Anterior cingulate cortex (tissue), 58 donors: ENCODE measurements at regions not wholly inside any gene's neighbourhood (a gene's known extent, or its start where the extent isn't known, plus 50 kb on each side); places are given as distances from the start of the nearest gene placed in this dataset.

Source experiments
- DNase-seq, 58 donors: peaks; one replicate each; lab custom pipeline; 2025; lab: John Stamatoyannopoulos, UW

DNA sequence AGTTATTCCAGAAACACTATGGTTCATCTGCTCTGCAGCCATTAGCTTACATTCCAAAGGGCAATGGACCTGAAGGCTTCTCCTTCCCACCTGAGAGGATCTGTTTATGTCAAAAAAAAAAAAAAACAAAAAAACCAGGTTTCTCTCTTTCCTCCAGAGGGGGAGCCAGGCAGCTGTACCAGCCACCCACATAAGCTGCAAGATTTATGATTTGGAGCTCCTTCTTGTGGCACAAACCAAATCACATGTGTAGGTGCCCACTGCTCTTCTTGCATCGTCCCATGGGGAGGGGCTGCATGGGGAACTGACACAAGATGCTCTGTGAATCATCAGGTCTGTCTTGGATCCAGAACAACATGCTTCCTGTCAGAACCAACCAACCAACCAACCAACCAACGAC, 231.6 kb upstream of the IGFBP3 start:
- DNase-seq, result no peak

DNA sequence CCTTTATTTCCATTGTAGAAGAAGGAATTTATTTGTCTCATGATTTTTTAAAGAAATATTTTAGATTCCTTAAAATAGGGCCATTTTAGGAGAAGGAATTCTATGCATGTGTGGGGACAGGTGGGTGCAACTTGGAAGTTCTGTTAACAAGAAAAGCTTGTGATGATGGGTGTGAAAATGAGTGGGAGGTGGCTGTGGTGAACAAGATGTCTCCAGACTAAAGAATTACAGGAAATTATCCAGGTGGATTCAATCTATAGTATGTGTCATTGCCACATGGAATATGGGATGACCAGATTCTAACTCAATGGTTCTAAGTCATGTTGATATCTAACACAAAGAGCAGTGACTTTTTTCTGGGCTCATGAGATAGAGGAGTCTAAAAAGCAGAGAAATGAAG, 229.6 kb upstream of the IGFBP3 start:
- DNase-seq, result peak in 5 of 58 donors; percentile 1 to 52 (median 6)

DNA sequence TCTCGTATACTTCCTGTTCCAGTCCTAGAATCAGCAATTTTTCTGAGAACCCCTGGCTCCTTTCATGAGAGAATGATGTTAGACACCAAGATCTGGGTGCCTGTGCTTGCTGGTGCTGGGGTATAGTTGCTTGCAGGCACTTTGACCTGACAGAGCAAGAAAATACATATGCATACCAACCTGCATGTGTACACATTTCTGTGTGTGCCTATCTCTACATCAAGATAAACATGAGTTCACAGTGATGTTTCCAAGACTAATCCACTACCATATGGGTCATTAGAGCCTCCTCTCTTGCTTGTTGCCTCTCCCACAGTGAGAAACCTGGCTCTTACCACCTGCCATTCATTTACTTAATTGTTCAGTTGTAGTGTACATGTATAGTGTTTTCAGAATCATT, 229.1 kb upstream of the IGFBP3 start:
- DNase-seq, result no peak

DNA sequence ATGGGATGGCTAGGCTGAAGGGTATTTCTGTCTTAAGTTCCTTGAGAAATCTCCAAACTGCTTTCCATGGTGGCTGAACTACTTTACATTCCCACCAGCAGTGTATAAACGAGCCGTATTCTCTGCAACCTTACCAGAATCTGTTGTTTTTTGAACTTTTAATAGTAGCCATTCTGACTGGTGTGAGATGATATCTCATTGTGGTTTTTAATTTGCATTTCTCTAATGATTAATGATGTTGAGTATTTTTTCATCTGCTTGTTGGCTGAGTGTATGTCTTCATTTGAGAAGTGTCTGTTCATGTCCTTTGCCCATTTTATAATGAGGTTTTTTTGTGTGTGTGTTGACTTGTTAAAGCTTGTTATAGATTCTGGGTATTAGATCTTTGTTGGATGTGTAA, 226.8 kb upstream of the IGFBP3 start:
- no peak for DNase-seq

DNA sequence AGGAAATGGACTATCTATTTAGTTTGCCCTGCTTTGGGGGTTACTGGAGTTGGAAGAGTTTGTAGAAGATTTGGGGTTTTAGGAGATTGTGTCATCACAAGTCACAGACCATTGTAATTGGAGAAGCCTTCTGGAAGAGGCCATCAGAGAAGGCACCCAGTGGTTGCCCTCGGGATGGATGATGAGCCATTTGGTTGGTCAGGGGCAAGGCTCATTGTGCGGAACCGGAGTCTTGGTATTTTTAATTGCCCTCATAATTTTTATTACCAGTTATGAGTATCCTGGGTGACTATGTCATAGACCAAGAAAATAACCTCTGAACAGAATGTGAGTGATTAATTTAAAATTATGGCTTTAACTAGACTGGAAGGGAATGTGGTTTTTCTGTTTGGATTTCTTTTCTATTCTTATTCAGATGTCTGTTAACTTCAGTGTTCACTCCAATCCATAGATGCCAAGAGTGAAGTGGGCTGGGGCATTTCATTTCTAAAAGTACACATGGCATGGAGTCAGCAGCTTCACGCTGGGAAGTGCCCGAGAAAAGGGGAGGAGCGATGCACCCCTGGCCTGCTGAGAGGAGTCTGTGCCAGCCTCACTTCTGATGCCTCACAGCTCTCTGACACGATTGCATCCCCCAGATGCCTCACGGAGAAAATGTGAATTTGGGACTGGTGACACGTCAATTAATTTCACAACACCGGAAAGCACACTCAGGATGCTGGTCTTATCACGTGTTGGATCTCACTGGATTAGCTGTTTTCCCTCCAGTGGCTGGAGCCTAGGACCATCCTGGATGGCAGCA, 225.6 kb upstream of the IGFBP3 start:
- no peak for DNase-seq

DNA sequence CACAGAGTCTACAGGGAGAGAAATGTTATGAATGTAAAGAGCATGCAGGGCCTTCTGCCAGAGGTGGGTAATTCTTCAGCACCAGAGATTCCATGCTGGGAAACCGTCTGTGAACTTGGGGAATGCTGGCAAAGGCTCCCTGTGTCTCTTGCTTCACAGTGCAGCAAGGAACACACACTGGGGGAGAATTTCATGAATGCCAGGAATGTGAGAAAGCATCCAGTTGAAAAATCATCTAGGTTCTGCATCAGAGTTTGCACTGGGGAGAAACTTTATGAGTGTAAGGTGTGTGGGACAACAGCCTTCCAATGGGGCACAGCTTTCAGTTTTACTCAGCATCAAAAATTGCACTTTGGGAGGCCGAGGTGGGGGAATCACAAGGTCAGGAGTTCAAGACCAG, 224.3 kb upstream of the IGFBP3 start:
- DNase-seq, result no peak

DNA sequence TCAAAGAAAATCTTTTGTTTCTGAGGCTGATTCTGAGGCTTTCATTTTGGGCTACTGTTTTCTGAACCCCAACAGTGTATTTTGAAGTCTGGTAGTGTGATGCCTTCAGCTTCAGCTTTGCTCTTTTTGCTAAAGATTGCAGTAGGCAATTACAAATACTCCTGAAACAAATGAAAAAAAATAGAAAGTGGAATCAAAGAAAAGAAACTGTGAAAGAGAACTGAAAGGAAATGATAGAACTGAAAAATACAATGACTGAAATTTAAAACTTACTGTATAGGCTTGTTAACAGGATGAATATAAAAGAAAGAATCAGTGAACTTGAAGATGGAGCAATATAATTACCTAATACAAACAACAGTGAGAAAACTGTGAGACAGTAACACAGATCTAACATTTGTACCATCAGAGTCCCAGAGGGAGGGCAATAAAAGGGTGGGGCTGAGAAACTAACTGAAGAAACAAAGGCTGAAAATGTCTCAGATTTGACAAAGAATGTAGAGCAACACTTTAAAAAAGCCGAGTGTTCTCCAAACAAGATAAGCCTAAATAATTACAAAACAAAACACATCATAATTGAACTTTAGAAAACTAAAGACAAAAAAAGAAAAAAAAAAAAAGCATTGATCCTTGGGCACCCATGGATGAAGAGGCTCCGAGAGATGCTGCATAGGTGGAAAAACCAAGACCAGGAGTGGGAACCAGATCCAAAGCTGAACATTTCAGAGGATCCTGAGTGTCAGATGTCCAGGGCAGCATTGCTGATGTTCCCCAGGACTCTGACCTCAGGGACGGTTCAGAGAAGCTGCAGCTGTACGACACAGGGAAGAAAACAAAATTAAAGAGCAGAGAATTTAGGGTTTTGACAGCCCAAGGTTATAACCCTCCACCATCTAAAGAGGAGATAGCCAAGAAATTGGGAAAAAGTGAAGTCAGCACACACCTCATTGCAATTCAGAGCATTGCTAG, 223.2 kb upstream of the IGFBP3 start:
- no peak for DNase-seq

DNA sequence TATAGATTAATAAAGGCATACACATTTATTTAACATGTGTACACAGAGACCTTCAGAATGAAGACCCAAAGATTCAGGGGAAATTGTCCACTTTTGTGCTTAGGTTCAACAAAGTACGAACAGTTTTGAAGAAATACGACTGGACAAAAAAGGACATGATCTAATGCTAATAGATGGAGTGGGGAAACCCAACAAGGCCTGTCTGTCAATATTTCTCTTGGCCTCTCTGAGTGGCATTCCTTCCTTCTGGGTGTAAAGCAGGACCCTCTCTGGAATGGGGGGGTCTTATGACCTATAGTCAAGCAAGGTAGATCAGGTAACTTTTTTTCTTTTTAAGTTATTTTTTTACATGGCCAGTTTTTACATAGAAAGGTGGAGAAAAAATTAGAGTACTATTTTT, 222.3 kb upstream of the IGFBP3 start:
- no peak for DNase-seq

DNA sequence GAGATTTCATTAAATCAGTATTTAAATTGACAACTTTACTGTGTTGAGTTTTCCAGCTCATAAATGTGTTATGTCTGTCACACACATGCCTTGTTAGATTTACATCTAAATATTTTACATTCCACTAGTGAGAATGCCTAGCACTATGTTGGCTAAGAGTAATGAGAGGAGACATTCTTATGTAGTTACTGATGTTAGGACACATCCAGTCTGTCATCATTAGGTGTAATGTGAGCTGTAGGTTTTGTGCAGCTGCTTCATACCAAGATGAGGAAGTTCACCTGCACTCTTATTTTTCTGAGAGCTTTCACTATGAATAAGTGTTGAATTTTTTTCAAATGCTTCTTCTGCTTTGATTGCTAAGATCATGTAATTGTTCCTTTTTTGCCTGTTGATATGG, 218.0 kb upstream of the IGFBP3 start:
- no peak for DNase-seq

DNA sequence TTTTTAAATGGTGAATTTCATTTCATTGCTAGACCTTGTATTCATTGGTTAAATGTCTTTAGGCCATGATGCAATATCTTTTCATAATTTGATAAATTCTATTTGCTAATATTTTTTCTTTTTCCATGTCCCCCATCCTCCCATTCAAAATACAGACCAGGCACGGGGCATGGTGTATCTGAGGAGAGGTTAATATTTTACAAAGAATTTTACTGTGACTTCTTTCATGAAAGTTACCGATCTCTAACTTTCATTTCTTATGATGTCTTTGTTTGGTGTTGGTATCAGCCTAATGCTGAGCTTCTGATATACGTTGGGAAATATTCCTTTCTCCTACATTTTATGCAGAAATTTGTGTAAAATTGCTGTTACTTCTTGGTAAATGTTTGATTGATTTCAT, 216.7 kb upstream of the IGFBP3 start:
- no peak for DNase-seq

DNA sequence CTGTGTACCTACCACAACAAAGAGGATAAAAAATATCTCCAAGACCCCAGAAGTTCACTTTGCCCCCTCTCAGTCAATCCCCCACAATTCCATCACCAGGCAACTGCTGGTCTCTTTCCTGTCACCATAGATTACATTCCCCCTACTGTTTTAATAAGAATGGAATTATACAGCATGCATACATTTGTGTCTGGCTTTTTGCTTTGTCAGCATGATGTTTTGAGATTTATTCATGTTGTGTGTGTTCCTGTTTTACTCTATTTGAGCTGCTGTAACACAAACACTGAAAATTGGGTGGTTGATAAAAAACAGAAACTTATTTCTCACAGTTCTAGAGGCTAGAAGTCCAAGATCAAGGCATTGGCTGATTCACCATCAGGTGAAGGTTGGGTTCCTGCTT, 214.5 kb upstream of the IGFBP3 start:
- no peak for DNase-seq

DNA sequence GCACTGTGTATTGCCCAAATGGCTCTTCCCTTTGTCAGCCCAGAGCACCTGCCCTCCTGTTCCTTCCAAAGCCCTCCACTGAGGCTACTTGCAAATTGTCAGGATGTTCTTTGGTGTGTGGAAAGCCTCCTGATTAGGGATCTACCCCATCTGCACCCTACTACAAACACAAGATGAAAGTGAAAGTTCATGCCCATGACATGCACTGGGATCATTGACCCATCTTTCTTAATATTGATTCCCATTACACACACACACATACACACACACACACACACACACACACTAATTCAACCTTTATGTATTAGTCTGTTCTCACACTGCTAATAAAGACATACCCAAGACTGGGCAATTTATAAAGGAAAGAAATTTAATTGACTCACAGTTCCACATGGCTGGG, 213.7 kb upstream of the IGFBP3 start:
- no peak for DNase-seq

DNA sequence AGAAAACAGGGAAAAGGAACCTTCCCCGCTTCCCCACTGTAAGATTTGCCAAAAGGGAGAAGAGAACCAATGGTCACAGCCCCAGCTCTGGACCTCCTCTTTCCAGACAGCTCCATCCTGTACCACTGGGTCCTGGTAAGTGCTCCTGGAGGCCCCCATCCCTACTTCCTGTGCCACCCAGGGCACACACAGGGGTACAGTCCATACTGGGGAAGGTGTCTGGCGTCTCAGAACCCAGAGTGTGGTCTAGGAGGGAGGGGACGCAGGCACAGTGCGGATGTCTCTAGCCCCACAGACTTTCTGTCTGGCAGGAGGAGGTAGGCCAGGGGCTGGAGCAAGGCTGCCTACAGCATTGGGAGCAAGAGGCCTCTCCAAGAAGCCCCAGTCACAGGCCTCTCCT, 213.3 kb upstream of the IGFBP3 start:
- DNase-seq, result no peak

DNA sequence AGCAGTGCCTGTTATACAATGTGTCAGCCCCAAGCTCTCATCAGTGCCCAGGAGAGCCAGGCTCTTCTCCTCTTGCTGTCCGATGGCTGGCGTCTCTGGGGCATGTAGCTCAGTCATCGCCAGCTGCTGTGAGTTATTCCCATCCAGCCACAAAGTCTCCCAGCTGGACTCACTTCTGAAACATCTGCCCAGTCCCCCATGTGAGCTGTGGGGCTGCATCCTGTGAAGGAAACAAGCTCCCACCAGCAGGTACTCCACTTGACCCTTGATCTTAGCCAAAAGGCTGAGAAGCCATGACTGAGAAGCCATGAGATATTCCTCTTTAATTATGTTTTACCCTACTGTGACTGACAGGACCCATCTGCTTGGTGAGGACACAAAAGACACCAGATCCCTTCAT, 212.7 kb upstream of the IGFBP3 start:
- no peak for DNase-seq

DNA sequence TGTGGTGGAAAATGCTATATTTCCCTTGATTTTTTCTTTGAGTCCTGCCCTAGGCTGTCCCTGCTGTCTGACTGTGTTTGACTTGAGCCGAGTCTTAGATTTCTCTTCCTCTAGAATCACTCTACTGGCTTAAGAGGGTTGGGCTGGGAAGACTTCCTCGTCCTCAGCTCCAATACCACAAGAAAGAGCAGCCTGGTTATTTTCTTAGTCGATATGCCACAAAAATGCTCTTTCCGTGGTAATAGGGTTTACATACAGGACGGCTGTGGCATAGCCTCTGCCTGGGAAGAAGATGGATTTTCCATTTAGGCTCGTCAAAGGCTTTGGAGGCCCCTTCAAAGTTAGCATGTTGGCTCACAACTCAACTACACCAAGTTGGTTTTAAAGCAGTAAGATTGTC, 212.0 kb upstream of the IGFBP3 start:
- no peak for DNase-seq

DNA sequence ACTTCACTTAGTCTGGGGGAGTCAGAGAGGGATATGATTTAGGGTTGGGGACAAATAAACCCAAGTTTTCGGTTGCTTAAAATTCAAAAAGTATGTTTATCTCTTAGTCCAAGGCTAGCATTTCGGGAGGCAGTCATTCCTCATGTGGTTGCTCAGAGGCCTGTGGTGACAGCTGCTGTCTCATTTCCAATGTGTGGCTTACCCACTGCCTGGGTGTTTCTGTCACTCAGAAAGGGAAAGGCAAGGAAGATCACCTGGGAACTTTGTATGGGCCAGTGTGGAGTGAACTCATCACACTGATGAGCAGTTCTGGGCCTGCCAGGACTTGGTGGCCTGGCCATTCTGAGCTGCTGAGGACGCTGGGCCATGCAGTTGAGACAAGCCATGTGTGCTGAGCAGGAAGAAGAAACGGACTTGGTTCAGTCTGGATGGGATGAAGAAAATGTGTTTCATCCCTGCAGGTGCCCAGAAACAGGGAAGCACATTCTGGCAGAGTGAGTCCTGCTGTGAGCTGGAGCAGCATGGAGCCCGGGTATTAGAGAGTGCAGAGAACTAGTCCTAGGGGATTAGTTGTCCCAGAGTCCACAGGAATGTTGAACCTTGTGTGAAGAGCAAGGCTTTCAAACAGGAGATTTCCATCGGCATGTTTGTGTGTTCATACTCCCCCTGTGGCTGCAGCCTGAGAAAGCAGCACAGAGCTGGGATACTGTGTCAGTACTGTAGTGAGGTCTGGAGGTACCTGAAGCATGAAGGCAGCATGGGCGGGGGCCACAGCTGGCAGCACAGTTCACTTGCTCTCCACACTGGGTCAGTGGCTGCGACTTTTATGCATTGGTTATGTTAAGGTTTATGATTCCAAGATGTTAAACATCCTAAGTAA, 211.1 kb upstream of the IGFBP3 start:
- no peak for DNase-seq

DNA sequence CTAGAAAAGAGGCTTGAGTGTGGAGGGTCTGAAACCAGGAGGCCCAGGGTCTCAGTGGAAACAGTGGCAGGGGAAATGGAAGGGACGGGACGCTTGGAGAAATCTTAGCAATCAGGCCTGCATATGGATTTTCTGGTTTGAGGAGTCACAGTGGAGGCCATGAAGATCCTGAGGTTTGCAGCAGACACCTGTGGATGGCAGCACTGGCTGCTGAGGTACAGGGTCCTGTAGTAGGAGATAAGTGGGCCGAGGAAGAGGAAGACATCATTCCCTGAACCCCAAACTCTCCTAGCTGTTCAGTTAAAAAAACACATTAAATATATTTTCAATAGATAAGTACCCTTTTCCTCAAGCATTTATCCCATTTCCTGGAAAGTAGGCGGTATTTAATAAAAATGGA, 208.8 kb upstream of the IGFBP3 start:
- no peak for DNase-seq

DNA sequence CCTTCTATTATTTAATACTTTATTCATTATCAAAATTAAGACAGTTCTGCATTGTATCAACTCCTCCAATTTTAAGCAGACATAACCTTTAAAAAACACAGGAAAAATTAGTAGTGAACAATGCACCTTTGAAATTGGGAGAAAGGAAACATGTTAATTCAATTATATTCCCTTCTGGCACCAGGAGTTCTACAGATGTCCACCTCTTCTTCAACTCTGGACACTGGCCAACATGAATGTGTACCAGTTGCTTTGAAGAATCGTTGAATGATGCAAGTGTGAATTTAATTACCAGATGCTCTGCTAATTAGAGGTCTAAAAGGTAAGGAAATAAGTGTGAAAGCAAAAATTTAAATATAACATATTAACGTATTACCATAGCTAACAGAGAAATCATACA, 206.7 kb upstream of the IGFBP3 start:
- DNase-seq, result no peak

DNA sequence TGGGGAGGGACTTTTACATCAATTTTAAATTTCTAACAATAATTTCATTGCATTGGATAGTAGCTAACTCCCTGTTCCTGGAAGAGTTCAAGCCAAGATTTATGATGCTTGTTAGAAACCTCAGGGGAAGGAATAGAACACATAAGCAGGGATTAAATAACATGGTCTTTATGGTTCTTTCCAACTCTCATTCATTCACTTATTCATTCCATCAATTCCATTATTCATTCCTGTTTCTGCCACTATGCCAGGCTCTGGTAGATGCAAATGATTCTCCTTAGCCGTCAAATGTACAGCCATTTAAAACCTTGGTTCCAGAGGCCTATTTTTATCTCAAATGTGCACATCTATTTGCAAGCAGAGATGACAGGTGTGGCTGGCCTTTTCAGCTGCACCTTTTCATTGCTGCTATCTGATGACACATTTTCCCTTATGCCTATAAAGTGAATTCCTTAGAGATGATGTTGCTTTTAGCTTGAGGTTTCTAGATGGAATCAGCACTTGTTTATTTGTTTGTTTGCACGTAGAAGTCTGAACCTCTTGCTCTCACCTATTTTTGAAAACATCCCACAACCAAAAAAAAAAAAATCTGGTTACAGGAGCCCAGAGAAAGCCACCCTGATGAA, 205.7 kb upstream of the IGFBP3 start:
- DNase-seq, result no peak

DNA sequence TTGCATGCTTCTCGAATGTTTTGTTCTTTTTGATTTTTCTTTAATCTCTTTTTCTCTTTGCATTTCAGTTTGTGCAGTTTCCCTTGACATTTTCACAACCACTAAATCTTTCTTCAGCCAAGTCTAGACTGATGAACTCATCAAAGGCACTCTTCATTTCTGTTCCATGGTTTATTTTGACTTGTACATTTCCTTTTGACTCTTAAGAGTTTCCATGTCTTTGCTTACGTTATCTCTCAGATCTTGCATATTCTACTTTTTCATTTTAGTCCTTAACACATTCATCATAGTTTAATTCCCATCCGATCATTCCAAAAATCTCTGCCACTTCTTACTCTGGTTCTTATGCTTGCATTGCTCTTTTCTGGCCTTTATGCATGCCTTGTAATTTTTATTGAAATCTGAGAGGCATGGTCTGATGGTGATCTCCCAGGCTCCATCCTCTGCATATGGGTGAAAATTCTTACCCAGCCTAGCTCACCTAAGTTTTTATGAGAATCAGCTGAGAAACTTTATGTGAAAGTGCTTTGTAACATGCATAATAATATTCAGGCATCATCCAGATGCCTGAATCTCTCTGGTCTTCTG, 202.8 kb upstream of the IGFBP3 start:
- no peak for DNase-seq
